ENCODE measurements at regions not wholly inside any gene's neighbourhood (a gene's known extent, or its start where the extent isn't known, plus 50 kb on each side); places are given as distances from the start of the nearest gene placed in this dataset.
A peak's percentile ranks its signal among the peaks of the same experiment; 100 is the strongest.
"Not testable (repeated sequence)": the region's sequence is repeated elsewhere in the genome, so short reads cannot be mapped to it uniquely, and the experiment has no call there.

DNA sequence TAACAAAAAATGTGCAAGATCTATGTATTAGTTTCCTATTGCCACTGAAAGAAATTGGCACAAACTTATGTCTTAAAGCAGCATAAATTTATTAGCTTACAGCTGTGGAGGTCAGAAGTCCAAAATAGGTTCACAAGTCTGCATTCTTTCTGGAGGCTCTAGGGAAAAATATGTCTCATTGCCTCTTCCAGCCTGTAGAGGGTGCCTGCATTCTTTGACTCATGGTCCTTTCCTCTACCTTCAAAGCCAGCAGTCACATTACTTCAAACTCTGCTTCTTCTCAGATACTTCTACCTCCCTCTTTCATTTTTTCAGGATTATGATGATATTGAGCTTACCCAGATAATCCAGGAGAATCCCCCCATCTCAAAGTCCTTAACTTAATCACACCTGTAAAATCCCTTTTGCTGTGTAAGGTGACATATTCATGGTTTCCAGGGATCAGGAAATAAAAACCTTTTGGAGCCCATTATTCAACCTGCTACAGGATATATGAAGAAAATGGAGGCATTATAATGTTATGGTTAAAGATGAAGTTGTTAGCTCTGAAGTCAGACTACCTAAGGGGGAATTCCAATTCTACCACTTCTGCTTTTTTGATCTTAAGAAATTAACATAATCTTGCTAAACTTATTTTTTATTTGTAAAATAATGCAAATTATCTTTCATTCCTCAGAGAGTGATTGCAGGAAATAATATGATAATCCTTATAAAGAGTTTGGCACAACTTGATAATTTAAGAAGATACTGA is 686.2 kb downstream of the PRIM2 start:
- H2AFZ ChIP-seq (ENCODE audit: low read length); H3K4me2 ChIP-seq (ENCODE audit: insufficient read depth, low read length); H3K79me2 ChIP-seq (ENCODE audit: insufficient read depth, low read length); H3K36me3 ChIP-seq (ENCODE audit: insufficient read depth, low read length); H3K9me3 ChIP-seq (ENCODE audit: low read depth, low read length); H4K20me1 ChIP-seq (ENCODE audit: insufficient read depth, low read length); DNase-seq (ENCODE audit: insufficient read length, low spot score, missing footprints); H3K4me3 ChIP-seq (ENCODE audit: insufficient read depth, low read length); H3K4me1 ChIP-seq (ENCODE audit: insufficient read depth, low read length); H3K27me3 ChIP-seq (ENCODE audit: insufficient read depth, low read length); H3K27ac ChIP-seq (ENCODE audit: low read depth, low read length): not testable (repeated sequence)
- TF ChIP-seq, protein P1, sequence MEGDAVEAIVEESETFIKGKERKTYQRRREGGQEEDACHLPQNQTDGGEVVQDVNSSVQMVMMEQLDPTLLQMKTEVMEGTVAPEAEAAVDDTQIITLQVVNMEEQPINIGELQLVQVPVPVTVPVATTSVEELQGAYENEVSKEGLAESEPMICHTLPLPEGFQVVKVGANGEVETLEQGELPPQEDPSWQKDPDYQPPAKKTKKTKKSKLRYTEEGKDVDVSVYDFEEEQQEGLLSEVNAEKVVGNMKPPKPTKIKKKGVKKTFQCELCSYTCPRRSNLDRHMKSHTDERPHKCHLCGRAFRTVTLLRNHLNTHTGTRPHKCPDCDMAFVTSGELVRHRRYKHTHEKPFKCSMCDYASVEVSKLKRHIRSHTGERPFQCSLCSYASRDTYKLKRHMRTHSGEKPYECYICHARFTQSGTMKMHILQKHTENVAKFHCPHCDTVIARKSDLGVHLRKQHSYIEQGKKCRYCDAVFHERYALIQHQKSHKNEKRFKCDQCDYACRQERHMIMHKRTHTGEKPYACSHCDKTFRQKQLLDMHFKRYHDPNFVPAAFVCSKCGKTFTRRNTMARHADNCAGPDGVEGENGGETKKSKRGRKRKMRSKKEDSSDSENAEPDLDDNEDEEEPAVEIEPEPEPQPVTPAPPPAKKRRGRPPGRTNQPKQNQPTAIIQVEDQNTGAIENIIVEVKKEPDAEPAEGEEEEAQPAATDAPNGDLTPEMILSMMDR (IDR thresholded peaks at IDR 0.05; ENCODE audit: extremely low read depth, low read depth, low read length): peak; percentile 41

DNA sequence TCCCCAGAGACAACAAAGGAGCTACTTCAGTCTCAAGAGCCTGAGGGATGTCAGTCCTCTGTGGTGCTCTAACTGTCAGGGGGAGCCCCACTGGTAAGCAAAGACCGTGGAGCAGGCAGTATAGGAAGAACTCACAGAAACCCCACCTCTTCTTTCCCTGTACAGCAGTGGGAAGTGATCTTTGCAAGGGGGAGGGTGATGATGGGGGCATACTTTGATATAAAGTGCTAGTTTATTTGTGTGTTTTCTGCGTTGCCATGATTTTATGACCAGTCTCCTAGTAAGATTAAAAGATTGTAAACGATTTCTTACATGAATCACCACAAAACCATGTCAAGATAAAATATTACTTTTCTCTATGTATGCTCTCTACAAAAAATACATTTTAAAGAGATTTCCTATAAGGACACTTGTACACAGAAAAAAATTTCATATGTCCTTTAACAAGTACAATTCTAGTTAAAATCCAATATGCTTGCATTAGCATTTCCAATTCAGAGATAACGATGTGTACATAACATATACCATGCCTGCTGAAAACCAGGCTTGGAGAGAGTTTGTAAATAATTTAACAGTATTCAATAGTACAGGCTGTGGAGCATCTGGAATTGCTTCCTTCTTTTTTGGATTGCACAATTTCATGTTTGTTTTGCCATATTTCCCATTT is 690.0 kb downstream of the PRIM2 start:
- H3K79me2 ChIP-seq (ENCODE audit: insufficient read depth, low read length); H3K27ac ChIP-seq (ENCODE audit: low read depth, low read length); H4K20me1 ChIP-seq (ENCODE audit: insufficient read depth, low read length); DNase-seq (ENCODE audit: insufficient read length, low spot score, missing footprints); H3K4me3 ChIP-seq (ENCODE audit: insufficient read depth, low read length); H3K4me2 ChIP-seq (ENCODE audit: insufficient read depth, low read length); H3K27me3 ChIP-seq (ENCODE audit: insufficient read depth, low read length); H3K4me1 ChIP-seq (ENCODE audit: insufficient read depth, low read length); H3K9me3 ChIP-seq (ENCODE audit: low read depth, low read length); H3K36me3 ChIP-seq (ENCODE audit: insufficient read depth, low read length); H2AFZ ChIP-seq (ENCODE audit: low read length): not testable (repeated sequence)

DNA sequence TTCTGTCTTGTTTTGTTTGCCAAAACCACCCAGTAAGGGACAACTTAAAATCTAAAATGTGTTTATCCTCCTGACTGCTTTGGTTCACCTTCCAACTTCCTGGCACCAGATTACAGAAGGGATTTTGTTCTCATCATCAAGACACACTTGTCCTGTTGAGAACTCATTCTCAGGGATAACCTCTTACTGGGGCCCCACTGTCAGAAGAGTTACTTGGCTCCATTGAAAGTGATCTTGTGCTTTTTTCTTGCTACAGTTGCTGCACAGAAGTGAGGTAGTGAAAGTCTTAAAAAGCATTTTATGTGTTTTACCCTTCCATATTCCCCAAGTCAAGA is 690.5 kb downstream of the PRIM2 start:
- H3K27ac ChIP-seq (ENCODE audit: low read depth, low read length); H3K9me3 ChIP-seq (ENCODE audit: low read depth, low read length); H3K79me2 ChIP-seq (ENCODE audit: insufficient read depth, low read length); H3K4me3 ChIP-seq (ENCODE audit: insufficient read depth, low read length); H3K4me2 ChIP-seq (ENCODE audit: insufficient read depth, low read length); H3K27me3 ChIP-seq (ENCODE audit: insufficient read depth, low read length); DNase-seq (ENCODE audit: insufficient read length, low spot score, missing footprints); H4K20me1 ChIP-seq (ENCODE audit: insufficient read depth, low read length); H3K36me3 ChIP-seq (ENCODE audit: insufficient read depth, low read length); H3K4me1 ChIP-seq (ENCODE audit: insufficient read depth, low read length); H2AFZ ChIP-seq (ENCODE audit: low read length): not testable (repeated sequence)

DNA sequence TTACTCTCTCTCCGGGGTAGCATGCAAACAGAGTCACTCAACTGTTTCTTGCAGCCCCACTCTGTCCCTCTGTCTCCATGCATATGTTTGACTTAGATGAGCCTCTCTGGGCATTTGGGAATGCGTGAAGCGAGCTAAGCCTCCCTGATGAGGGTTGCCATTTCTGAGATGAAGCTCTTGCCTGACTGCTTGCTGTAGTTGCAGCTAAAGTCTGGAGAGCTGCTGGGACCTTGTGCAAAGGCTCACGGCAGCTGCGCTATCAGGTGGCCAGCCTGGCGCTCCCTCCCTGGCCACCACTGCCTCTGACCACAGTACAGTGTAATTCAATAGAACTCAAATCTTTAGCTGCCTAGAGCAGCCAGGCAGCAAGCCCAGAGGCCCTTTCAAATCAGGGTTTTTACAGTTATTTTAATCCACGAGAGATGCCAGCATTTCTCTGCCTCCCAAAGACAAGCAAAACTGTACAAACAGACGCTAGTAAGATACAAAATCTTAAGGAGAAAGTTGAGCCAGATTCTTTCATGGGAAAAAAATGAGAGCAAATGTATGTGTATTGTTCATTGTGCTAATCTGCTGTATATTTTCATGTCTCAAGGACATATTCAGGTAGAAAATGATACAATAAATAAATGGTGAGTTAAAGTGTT is 694.6 kb downstream of the PRIM2 start:
- DNase-seq (ENCODE audit: insufficient read length, low spot score, missing footprints); H2AFZ ChIP-seq (ENCODE audit: low read length): not testable (repeated sequence)

DNA sequence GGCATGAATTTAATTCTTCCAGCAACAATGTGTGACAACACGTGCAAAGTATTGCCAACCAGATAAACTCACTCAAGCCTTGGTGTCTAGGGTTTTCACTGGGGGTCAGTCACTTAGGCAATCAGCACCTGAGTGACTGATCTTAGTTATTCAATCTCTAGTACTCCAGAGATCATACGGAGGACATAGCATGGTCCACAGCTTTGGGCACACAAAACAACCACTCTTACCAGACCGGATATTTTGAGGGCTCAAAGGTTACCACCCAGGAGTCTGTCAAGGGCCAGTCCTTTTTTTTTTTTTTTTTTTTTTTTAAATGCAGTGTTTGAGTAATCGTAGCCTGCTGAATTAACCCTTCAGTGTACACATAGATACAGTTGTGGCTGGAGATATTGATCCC is 699.2 kb downstream of the PRIM2 start:
- H3K4me3 ChIP-seq (ENCODE audit: insufficient read depth, low read length); H3K9me3 ChIP-seq (ENCODE audit: low read depth, low read length); H3K79me2 ChIP-seq (ENCODE audit: insufficient read depth, low read length); H3K27ac ChIP-seq (ENCODE audit: low read depth, low read length); DNase-seq (ENCODE audit: insufficient read length, low spot score, missing footprints); H3K27me3 ChIP-seq (ENCODE audit: insufficient read depth, low read length); H3K36me3 ChIP-seq (ENCODE audit: insufficient read depth, low read length); H3K4me2 ChIP-seq (ENCODE audit: insufficient read depth, low read length); H2AFZ ChIP-seq (ENCODE audit: low read length); H3K4me1 ChIP-seq (ENCODE audit: insufficient read depth, low read length); H4K20me1 ChIP-seq (ENCODE audit: insufficient read depth, low read length): not testable (repeated sequence)

More for the DNA sequence above, 694.6 kb downstream of the PRIM2 start:
- H3K4me2 ChIP-seq (ENCODE audit: insufficient read depth, low read length); H3K9me3 ChIP-seq (ENCODE audit: low read depth, low read length); H3K36me3 ChIP-seq (ENCODE audit: insufficient read depth, low read length); H3K79me2 ChIP-seq (ENCODE audit: insufficient read depth, low read length); H4K20me1 ChIP-seq (ENCODE audit: insufficient read depth, low read length); H3K4me3 ChIP-seq (ENCODE audit: insufficient read depth, low read length); H3K27me3 ChIP-seq (ENCODE audit: insufficient read depth, low read length); H3K27ac ChIP-seq (ENCODE audit: low read depth, low read length); H3K4me1 ChIP-seq (ENCODE audit: insufficient read depth, low read length): not testable (repeated sequence)

DNA sequence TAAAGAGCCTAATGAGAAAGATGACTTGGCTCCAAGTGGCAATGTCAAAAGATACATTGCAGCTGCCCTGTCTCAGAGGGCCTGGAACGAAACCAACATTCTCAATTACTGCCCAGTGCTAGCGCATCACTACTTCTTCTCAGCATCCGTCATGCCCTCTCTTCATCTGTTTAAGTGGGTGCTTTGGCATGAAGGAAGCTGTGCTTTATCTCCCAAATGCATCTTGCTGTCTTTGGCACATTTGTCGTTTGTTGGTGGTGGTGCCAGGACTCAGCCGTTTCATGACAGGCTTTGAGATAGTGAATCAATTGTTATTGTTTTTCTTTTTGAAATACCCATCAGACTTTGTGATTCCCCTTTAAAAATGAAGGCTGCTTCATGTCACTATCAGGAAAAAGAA is 710.8 kb downstream of the PRIM2 start:
- not testable (repeated sequence) for H3K36me3 ChIP-seq (ENCODE audit: insufficient read depth, low read length); H3K79me2 ChIP-seq (ENCODE audit: insufficient read depth, low read length); H3K4me3 ChIP-seq (ENCODE audit: insufficient read depth, low read length); H3K27ac ChIP-seq (ENCODE audit: low read depth, low read length); H3K4me1 ChIP-seq (ENCODE audit: insufficient read depth, low read length); H3K4me2 ChIP-seq (ENCODE audit: insufficient read depth, low read length); H4K20me1 ChIP-seq (ENCODE audit: insufficient read depth, low read length); H2AFZ ChIP-seq (ENCODE audit: low read length); H3K27me3 ChIP-seq (ENCODE audit: insufficient read depth, low read length); DNase-seq (ENCODE audit: insufficient read length, low spot score, missing footprints); H3K9me3 ChIP-seq (ENCODE audit: low read depth, low read length)

DNA sequence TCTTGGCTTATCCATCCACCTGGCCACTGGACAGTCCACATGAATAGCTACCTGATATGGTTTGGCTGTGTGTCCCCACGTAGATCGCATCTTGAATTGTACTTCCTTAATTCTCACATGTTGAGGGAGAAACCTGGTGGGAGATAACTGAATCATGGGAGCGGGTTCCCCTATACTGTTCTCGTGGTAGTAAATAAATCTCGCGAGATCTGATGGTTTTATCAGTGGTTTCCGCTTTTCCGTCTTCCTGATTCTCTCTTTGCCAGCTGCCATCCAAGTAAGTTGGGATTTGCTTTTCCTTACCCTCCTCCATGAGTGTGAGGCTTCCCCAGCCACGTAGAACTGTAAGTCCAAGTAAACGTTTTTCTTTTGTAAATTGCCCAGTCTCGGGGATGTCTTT is 720.8 kb downstream of the PRIM2 start:
- not testable (repeated sequence) for H3K27me3 ChIP-seq (ENCODE audit: insufficient read depth, low read length); H3K4me2 ChIP-seq (ENCODE audit: insufficient read depth, low read length); H3K4me3 ChIP-seq (ENCODE audit: insufficient read depth, low read length); H3K36me3 ChIP-seq (ENCODE audit: insufficient read depth, low read length); H3K27ac ChIP-seq (ENCODE audit: low read depth, low read length); H3K9me3 ChIP-seq (ENCODE audit: low read depth, low read length); H3K4me1 ChIP-seq (ENCODE audit: insufficient read depth, low read length); H4K20me1 ChIP-seq (ENCODE audit: insufficient read depth, low read length); H2AFZ ChIP-seq (ENCODE audit: low read length); H3K79me2 ChIP-seq (ENCODE audit: insufficient read depth, low read length)
- DNase-seq (ENCODE audit: insufficient read length, low spot score, missing footprints): peak; percentile 1

DNA sequence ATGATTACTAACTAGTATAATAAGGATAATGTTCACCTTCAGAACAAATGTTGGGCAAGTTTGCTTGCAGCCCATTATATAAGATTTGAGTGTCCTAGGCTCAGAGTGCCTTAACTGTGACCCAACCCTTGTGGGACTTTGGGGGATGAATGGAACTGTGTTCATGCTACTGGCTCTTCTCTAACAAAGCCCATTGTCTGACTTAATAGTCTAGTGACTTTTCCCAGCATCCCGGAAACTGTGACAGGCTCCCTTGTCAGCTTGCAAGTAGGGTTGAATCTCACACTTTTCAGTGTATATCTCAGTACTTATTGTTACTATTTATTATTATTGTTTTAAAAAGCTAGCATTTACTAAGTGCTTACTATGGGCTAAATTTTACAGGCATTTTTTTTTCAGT is 729.2 kb downstream of the PRIM2 start:
- DNase-seq (ENCODE audit: insufficient read length, low spot score, missing footprints); H3K9me3 ChIP-seq (ENCODE audit: low read depth, low read length); H3K79me2 ChIP-seq (ENCODE audit: insufficient read depth, low read length): not testable (repeated sequence)

More for the DNA sequence above, 729.2 kb downstream of the PRIM2 start:
- not testable (repeated sequence) for H3K4me3 ChIP-seq (ENCODE audit: insufficient read depth, low read length); H2AFZ ChIP-seq (ENCODE audit: low read length); H4K20me1 ChIP-seq (ENCODE audit: insufficient read depth, low read length); H3K4me1 ChIP-seq (ENCODE audit: insufficient read depth, low read length); H3K36me3 ChIP-seq (ENCODE audit: insufficient read depth, low read length); H3K27ac ChIP-seq (ENCODE audit: low read depth, low read length); H3K4me2 ChIP-seq (ENCODE audit: insufficient read depth, low read length); H3K27me3 ChIP-seq (ENCODE audit: insufficient read depth, low read length)

Data from osteoblast (primary cell).